ENCODE measurements at regions not wholly inside any gene's neighbourhood (a gene's known extent, or its start where the extent isn't known, plus 50 kb on each side); places are given as distances from the start of the nearest gene placed in this dataset.

DNA sequence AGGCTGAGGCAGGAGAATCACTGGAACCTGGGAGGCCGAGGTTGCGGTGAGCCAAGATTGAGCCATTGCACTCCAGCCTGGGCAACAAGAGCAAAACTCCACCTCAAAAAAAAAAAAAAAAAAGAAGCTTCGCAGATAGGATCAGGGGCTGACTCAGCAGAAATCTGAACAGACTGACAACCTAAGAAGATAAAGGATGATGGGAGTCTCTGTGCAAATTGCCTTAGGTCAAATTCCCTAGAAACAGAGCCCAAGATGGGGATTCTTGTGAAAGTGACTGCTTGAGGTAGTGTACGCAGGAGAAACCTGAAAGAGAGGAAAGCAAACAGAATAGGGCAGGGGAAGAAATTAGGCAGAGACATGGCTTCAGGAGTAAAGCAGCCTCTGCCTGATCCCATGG is 160.8 kb upstream of the LRIG1 start:
- H2AFZ ChIP-seq (ENCODE audit: low read length), result no peak overlapping the region
- H4K20me1 ChIP-seq (ENCODE audit: insufficient read depth, low read length), result no peaks in the 10 kb centered on the region
- no peaks in the 10 kb centered on the region for H3F3A ChIP-seq (ENCODE audit: insufficient read depth, low read length)
- DNase-seq, result no peak
- no peak for TF ChIP-seq EZH2phosphoT487 (IDR thresholded peaks at IDR 0.05; ENCODE audit: low read length)
- no peak for TF ChIP-seq EZH2 (optimal IDR thresholded peaks at IDR 0.05; ENCODE audit: low read depth, low read length)
- TF ChIP-seq, protein P1, sequence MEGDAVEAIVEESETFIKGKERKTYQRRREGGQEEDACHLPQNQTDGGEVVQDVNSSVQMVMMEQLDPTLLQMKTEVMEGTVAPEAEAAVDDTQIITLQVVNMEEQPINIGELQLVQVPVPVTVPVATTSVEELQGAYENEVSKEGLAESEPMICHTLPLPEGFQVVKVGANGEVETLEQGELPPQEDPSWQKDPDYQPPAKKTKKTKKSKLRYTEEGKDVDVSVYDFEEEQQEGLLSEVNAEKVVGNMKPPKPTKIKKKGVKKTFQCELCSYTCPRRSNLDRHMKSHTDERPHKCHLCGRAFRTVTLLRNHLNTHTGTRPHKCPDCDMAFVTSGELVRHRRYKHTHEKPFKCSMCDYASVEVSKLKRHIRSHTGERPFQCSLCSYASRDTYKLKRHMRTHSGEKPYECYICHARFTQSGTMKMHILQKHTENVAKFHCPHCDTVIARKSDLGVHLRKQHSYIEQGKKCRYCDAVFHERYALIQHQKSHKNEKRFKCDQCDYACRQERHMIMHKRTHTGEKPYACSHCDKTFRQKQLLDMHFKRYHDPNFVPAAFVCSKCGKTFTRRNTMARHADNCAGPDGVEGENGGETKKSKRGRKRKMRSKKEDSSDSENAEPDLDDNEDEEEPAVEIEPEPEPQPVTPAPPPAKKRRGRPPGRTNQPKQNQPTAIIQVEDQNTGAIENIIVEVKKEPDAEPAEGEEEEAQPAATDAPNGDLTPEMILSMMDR (IDR thresholded peaks at IDR 0.05; ENCODE audit: low read length), result no peak
- H3K9ac ChIP-seq (ENCODE audit: low read length), result no peak overlapping the region
- H3K4me1 ChIP-seq (ENCODE audit: low read length), result no peaks in the 10 kb centered on the region
- H3K79me2 ChIP-seq (ENCODE audit: low read length), result no peaks in the 10 kb centered on the region
- no peak overlapping the region for H3K27ac ChIP-seq (ENCODE audit: low read length)
- H3K4me3 ChIP-seq (ENCODE audit: low read length), result no peak overlapping the region
- no peaks in the 10 kb centered on the region for H3K27me3 ChIP-seq (replicated peaks; ENCODE audit: insufficient read depth, low read length)
- no peaks in the 10 kb centered on the region for H3K36me3 ChIP-seq (replicated peaks; ENCODE audit: insufficient read depth, low read length)
- no peaks in the 10 kb centered on the region for H3K9me2 ChIP-seq (replicated peaks; ENCODE audit: insufficient read depth, low read length)
- no peaks in the 10 kb centered on the region for H3K9me3 ChIP-seq (replicated peaks; ENCODE audit: insufficient read depth, low read length)
- H3K4me2 ChIP-seq (ENCODE audit: low read depth, low read length), result no peak overlapping the region

DNA sequence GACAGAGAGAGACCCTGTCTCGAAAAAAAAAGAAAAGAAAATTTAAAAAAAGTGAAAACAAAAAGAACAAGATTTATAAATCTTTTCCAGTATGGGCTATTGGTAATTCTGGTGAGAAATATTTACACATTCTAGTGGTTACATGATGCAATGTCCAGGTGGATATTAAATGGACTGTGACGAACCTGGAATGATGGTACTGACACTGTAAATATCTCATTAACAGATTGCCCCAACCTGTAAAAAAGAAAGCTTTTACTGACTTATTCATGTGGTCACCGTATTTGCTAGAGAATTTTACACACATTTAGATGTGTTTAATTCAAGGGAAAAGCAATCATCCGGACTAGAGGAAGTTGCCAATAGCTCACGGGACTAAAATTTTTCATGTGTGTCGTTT is 162.1 kb upstream of the LRIG1 start:
- no peaks in the 10 kb centered on the region for H3K9me2 ChIP-seq (replicated peaks; ENCODE audit: insufficient read depth, low read length)
- no peak overlapping the region for H2AFZ ChIP-seq (ENCODE audit: low read length)
- no peak overlapping the region for H3K27ac ChIP-seq (ENCODE audit: low read length)
- H3K79me2 ChIP-seq (ENCODE audit: low read length), result no peaks in the 10 kb centered on the region
- H3K4me2 ChIP-seq (ENCODE audit: low read depth, low read length), result no peak overlapping the region
- DNase-seq, result no peak
- no peak for TF ChIP-seq EZH2phosphoT487 (IDR thresholded peaks at IDR 0.05; ENCODE audit: low read length)
- H4K20me1 ChIP-seq (ENCODE audit: insufficient read depth, low read length), result no peaks in the 10 kb centered on the region
- H3K4me3 ChIP-seq (ENCODE audit: low read length), result no peak overlapping the region
- no peaks in the 10 kb centered on the region for H3K4me1 ChIP-seq (ENCODE audit: low read length)
- H3K36me3 ChIP-seq (replicated peaks; ENCODE audit: insufficient read depth, low read length), result no peaks in the 10 kb centered on the region
- H3F3A ChIP-seq (ENCODE audit: insufficient read depth, low read length), result no peaks in the 10 kb centered on the region
- no peaks in the 10 kb centered on the region for H3K9me3 ChIP-seq (replicated peaks; ENCODE audit: insufficient read depth, low read length)
- no peaks in the 10 kb centered on the region for H3K27me3 ChIP-seq (replicated peaks; ENCODE audit: insufficient read depth, low read length)
- H3K9ac ChIP-seq (ENCODE audit: low read length), result no peak overlapping the region

DNA sequence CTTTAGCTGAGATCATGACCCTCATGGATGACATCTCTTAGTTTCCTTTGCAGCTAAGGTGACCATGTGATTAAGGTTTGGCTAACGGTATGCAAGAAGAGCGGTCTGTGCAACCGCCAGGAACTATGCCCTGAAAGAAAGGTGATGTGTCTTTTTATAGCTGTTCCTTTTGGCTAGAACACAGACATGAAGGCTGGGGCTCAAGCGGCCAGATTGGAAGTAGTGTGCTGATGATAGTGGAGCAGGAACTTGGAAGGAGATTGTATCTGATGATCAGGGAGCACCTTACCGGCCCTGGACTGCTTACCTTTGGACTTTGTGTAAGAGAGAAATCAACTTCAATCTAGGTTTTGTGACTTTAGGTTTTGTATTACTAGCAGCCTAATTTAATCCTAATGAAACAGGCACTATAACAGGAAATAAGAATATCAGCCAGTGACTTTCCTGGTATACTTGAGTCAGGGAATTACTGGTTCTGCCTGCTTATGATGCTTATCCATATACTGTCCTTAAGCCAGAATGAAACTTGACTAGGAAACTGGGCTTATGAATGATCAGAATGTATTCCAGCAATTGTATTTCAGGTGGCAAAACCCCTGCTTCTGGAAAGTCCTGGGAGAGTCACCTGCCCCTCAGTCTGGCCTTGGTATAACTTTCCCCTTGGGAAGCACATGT is 164.3 kb upstream of the LRIG1 start:
- H2AFZ ChIP-seq (ENCODE audit: low read length), result no peak overlapping the region
- H3K79me2 ChIP-seq (ENCODE audit: low read length), result no peaks in the 10 kb centered on the region
- no peaks in the 10 kb centered on the region for H4K20me1 ChIP-seq (ENCODE audit: insufficient read depth, low read length)
- H3F3A ChIP-seq (ENCODE audit: insufficient read depth, low read length), result no peaks in the 10 kb centered on the region
- no peaks in the 10 kb centered on the region for H3K4me1 ChIP-seq (ENCODE audit: low read length)
- H3K27ac ChIP-seq (ENCODE audit: low read length), result no peak overlapping the region
- no peaks in the 10 kb centered on the region for H3K36me3 ChIP-seq (replicated peaks; ENCODE audit: insufficient read depth, low read length)
- H3K4me3 ChIP-seq (ENCODE audit: low read length), result no peak overlapping the region
- H3K9me2 ChIP-seq (replicated peaks; ENCODE audit: insufficient read depth, low read length), result no peaks in the 10 kb centered on the region
- H3K27me3 ChIP-seq (replicated peaks; ENCODE audit: insufficient read depth, low read length), result no peaks in the 10 kb centered on the region
- DNase-seq, result no peak
- H3K9ac ChIP-seq (ENCODE audit: low read length), result no peak overlapping the region
- no peak for TF ChIP-seq EZH2 (optimal IDR thresholded peaks at IDR 0.05; ENCODE audit: low read depth, low read length)
- no peak for TF ChIP-seq EZH2phosphoT487 (IDR thresholded peaks at IDR 0.05; ENCODE audit: low read length)
- TF ChIP-seq, protein P1 (IDR thresholded peaks at IDR 0.05; ENCODE audit: low read length), result no peak
- H3K9me3 ChIP-seq (replicated peaks; ENCODE audit: insufficient read depth, low read length), result no peaks in the 10 kb centered on the region
- H3K4me2 ChIP-seq (ENCODE audit: low read depth, low read length), result no peak overlapping the region

DNA sequence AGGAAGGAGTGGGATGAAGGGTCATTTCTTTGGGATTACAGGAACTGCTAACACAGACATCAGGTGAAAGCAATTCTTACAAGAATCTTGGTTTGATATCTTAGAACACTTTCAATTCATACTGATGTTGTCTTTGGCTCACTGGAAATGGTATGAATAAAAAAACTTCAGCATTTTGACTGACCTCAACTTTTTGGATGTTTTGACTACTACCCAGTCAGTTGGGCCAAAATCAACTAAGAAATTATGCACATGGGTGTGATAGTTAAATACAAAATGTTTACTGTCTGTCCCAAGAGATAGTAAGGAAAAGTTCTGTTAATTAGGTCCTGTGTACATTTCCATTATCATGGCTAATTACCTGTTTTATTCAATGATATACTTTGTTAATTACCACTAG is 165.5 kb upstream of the LRIG1 start:
- no peaks in the 10 kb centered on the region for H3F3A ChIP-seq (ENCODE audit: insufficient read depth, low read length)
- H3K79me2 ChIP-seq (ENCODE audit: low read length), result no peaks in the 10 kb centered on the region
- no peak overlapping the region for H3K9ac ChIP-seq (ENCODE audit: low read length)
- H3K9me3 ChIP-seq (replicated peaks; ENCODE audit: insufficient read depth, low read length), result no peaks in the 10 kb centered on the region
- H3K4me3 ChIP-seq (ENCODE audit: low read length), result no peak overlapping the region
- H3K9me2 ChIP-seq (replicated peaks; ENCODE audit: insufficient read depth, low read length), result no peaks in the 10 kb centered on the region
- no peak overlapping the region for H3K4me2 ChIP-seq (ENCODE audit: low read depth, low read length)
- DNase-seq, result no peak
- H3K4me1 ChIP-seq (ENCODE audit: low read length), result no peaks in the 10 kb centered on the region
- H3K27me3 ChIP-seq (replicated peaks; ENCODE audit: insufficient read depth, low read length), result no peaks in the 10 kb centered on the region
- no peaks in the 10 kb centered on the region for H3K36me3 ChIP-seq (replicated peaks; ENCODE audit: insufficient read depth, low read length)
- H3K27ac ChIP-seq (ENCODE audit: low read length), result no peak overlapping the region
- TF ChIP-seq EZH2 (optimal IDR thresholded peaks at IDR 0.05; ENCODE audit: low read depth, low read length) (no peak), EZH2phosphoT487 (IDR thresholded peaks at IDR 0.05; ENCODE audit: low read length) (no peak)
- TF ChIP-seq, protein P1 (IDR thresholded peaks at IDR 0.05; ENCODE audit: low read length), result no peak
- H4K20me1 ChIP-seq (ENCODE audit: insufficient read depth, low read length), result no peaks in the 10 kb centered on the region
- no peak overlapping the region for H2AFZ ChIP-seq (ENCODE audit: low read length)
